Natural killer cell (primary cell): ENCODE measurements at regions not wholly inside any gene's neighbourhood (a gene's known extent, or its start where the extent isn't known, plus 50 kb on each side); places are given as distances from the start of the nearest gene placed in this dataset.
"Not testable (repeated sequence)": the region's sequence is repeated elsewhere in the genome, so short reads cannot be mapped to it uniquely, and the experiment has no call there.

Experiments used
- ATAC-seq, 3 donors: fragments of 150-1000 bp in 2 of 3; fragments of 200-7000 bp in 1 of 3; cut with Tn5 transposase; 1 replicate in 1 of 3; 2 replicates in 2 of 3; pipeline ENCODE4 v1.10.0; 2021; ENCODE audit warnings: mild to moderate bottlenecking in 2 of 3, moderate library complexity in 2 of 3
- DNase-seq, 2 donors: peaks; one replicate each; pipeline versions ENCODE4 v3.0.0 to v3.0.0-alpha.2; 2013 to 2021; ENCODE audit warnings: mixed read lengths in 1 of 2
- H3K27ac ChIP-seq: one replicate; pipeline ENCODE4 v1.5.1; 2013; ENCODE audit warnings: mild to moderate bottlenecking, low read length
- H3K27me3 ChIP-seq: one replicate; pipeline ENCODE4 v1.6.1; 2013; ENCODE audit warnings: low read length; ENCODE audit not compliant: control insufficient read depth, insufficient read depth
- H3K36me3 ChIP-seq: one replicate; pipeline ENCODE4 v1.6.1; 2013; ENCODE audit warnings: low read length; ENCODE audit not compliant: control insufficient read depth, insufficient read depth
- H3K4me1 ChIP-seq: one replicate; pipeline ENCODE4 v1.6.1; 2013; ENCODE audit warnings: low read length; ENCODE audit not compliant: control insufficient read depth, insufficient read depth
- H3K4me3 ChIP-seq: one replicate; pipeline ENCODE4 v1.5.1; 2013; ENCODE audit warnings: low read length
- H3K9me3 ChIP-seq: one replicate; pipeline ENCODE4 v1.6.1; 2013; ENCODE audit warnings: low read length; ENCODE audit not compliant: control insufficient read depth, insufficient read depth
- H3K27ac Mint-ChIP-seq, 2 donors: one replicate each; pipeline ENCODE4 v1.8.0; 2022; ENCODE audit warnings: mild to moderate bottlenecking in 2 of 2, mixed read lengths in 2 of 2, moderate library complexity in 1 of 2
- H3K27me3 Mint-ChIP-seq, 2 donors: one replicate each; pipeline ENCODE4 v1.8.0; 2022; ENCODE audit warnings: low read depth in 2 of 2, mixed read lengths in 2 of 2
- H3K36me3 Mint-ChIP-seq: one replicate; pipeline ENCODE4 v1.8.0; 2022; ENCODE audit warnings: mixed read lengths
- H3K4me1 Mint-ChIP-seq, 2 donors: one replicate each; pipeline ENCODE4 v1.8.0; 2022; ENCODE audit warnings: mixed read lengths in 2 of 2
- H3K4me3 Mint-ChIP-seq: one replicate; pipeline ENCODE4 v1.8.0; 2022; ENCODE audit warnings: mild to moderate bottlenecking, moderate library complexity, mixed read lengths
- H3K9me3 Mint-ChIP-seq, 2 donors: one replicate each; pipeline ENCODE4 v1.8.0; 2022; ENCODE audit warnings: mixed read lengths in 2 of 2
- CTCF ChIP-seq: fragments of 200-600 bp; IDR thresholded peaks from one replicate; pipeline ENCODE4 v1.8.0; 2022; ENCODE audit warnings: antibody characterized with exemption
- WGBS: methylation state at CpG from one replicate; pipeline ENCODE4 v1.1.7; 2013; ENCODE audit warnings: missing lambda C conversion rate; ENCODE audit not compliant: insufficient coverage; 5-methylcytosine and 5-hydroxymethylcytosine counted together
- intact Hi-C: fragments of 100-400 bp; cut with micrococcal nuclease; formaldehyde crosslinking; loops from one replicate; pipeline ENCODE4 v1.14.2; 2022

- H3K27ac Mint-ChIP-seq, result no peak overlapping the region
- no peaks in the 10 kb centered on the region for H3K27me3 Mint-ChIP-seq
- no peaks in the 10 kb centered on the region for H3K36me3 ChIP-seq
- no peak overlapping the region for H3K4me3 ChIP-seq
- H3K9me3 ChIP-seq, result no peaks in the 10 kb centered on the region
- peaks cover 8% of the 10 kb centered on the region for H3K36me3 Mint-ChIP-seq
- no peaks in the 10 kb centered on the region for H3K27me3 ChIP-seq
- ATAC-seq, result no peak
- WGBS, result 80% methylated on average over 1 of the region's 1 CpG
- H3K4me1 Mint-ChIP-seq, result no peaks in the 10 kb centered on the region
- TF ChIP-seq CTCF, result no peak
- no peak overlapping the region for H3K4me3 Mint-ChIP-seq
- intact Hi-C loops, result no loop called here
- DNase-seq, result no peak
- no peaks in the 10 kb centered on the region for H3K4me1 ChIP-seq
- H3K9me3 Mint-ChIP-seq, result peaks cover 19 to 23% of the 10 kb centered on the region in 2 donors
- H3K27ac ChIP-seq, result no peak overlapping the region
Observed at GRCh38 chr1:106393046-106393445, 663.4 kb upstream of the PRMT6 start.

- Mint-ChIP-seq H3K36me3 (peaks cover 6% of the 10 kb centered on the region), H3K4me1 (no peaks in the 10 kb centered on the region), H3K27me3 (no peaks in the 10 kb centered on the region), H3K4me3 (no peak overlapping the region), H3K27ac (no peak overlapping the region), H3K9me3 (peaks cover 6 to 10% of the 10 kb centered on the region in 2 donors)
- H3K9me3 ChIP-seq, result peaks cover under 1% of the 10 kb centered on the region
- DNase-seq, result no peak
- H3K27me3 ChIP-seq, result no peaks in the 10 kb centered on the region
- intact Hi-C loops, result no loop called here
- H3K36me3 ChIP-seq, result no peaks in the 10 kb centered on the region
- H3K27ac ChIP-seq, result no peak overlapping the region
- no peak overlapping the region for H3K4me3 ChIP-seq
- no peak for TF ChIP-seq CTCF
- no peaks in the 10 kb centered on the region for H3K4me1 ChIP-seq
- no peak for ATAC-seq
Observed at GRCh38 chr1:106396020-106396419, 660.5 kb upstream of the PRMT6 start.

- no peak overlapping the region for H3K27ac Mint-ChIP-seq
- peaks cover 3% of the 10 kb centered on the region for H3K9me3 ChIP-seq
- no peaks in the 10 kb centered on the region for H3K4me1 Mint-ChIP-seq
- ATAC-seq (no peak), DNase-seq (no peak)
- no peak overlapping the region for H3K4me3 Mint-ChIP-seq
- no peak overlapping the region for H3K27ac ChIP-seq
- intact Hi-C loops, result no loop called here
- TF ChIP-seq CTCF, result no peak
- H3K27me3 ChIP-seq, result no peaks in the 10 kb centered on the region
- no peaks in the 10 kb centered on the region for H3K4me1 ChIP-seq
- no peaks in the 10 kb centered on the region for H3K36me3 ChIP-seq
- no peaks in the 10 kb centered on the region for H3K27me3 Mint-ChIP-seq
- WGBS, result 88% methylated on average over 3 of the region's 5 CpGs
- H3K9me3 Mint-ChIP-seq, result peaks cover 9 to 14% of the 10 kb centered on the region in 2 donors
- H3K36me3 Mint-ChIP-seq, result peaks cover 6% of the 10 kb centered on the region
- no peak overlapping the region for H3K4me3 ChIP-seq
Observed at GRCh38 chr1:106398391-106398790, 658.1 kb upstream of the PRMT6 start.

GRCh38 chr1:106406114-106406513, 650.4 kb upstream of the PRMT6 start:
- Mint-ChIP-seq H3K27me3 (no peaks in the 10 kb centered on the region), H3K4me3 (no peak overlapping the region), H3K27ac (no peak overlapping the region), H3K4me1 (no peaks in the 10 kb centered on the region), H3K9me3 (peaks cover 5% of the 10 kb centered on the region in 2 donors), H3K36me3 (no peaks in the 10 kb centered on the region)
- Histone ChIP-seq H3K9me3 (peaks cover 1% of the 10 kb centered on the region), H3K27ac (no peak overlapping the region), H3K36me3 (no peaks in the 10 kb centered on the region), H3K4me3 (no peak overlapping the region), H3K4me1 (no peaks in the 10 kb centered on the region), H3K27me3 (no peaks in the 10 kb centered on the region)
- DNase-seq, result no peak
- intact Hi-C loops, result no loop called here
- no peak for TF ChIP-seq CTCF
- 88% methylated on average over 1 of the region's 1 CpG for WGBS
- no peak for ATAC-seq

- H3K27me3 Mint-ChIP-seq, H3K27me3 ChIP-seq, intact Hi-C loops, H3K27ac Mint-ChIP-seq, H3K4me1 Mint-ChIP-seq, H3K4me1 ChIP-seq, H3K9me3 ChIP-seq, H3K36me3 Mint-ChIP-seq, DNase-seq, H3K4me3 Mint-ChIP-seq, H3K27ac ChIP-seq, ATAC-seq, H3K36me3 ChIP-seq, H3K4me3 ChIP-seq: not testable (repeated sequence)
- WGBS, result 91% methylated on average over 16 of the region's 18 CpGs
- H3K9me3 Mint-ChIP-seq, result peaks cover 8 to 18% of the 10 kb centered on the region in 2 donors
Observed at GRCh38 chr1:106412321-106412720, 644.2 kb upstream of the PRMT6 start.
